DOHH2 (cell line): ENCODE measurements at regions not wholly inside any gene's neighbourhood (a gene's known extent, or its start where the extent isn't known, plus 50 kb on each side); places are given as distances from the start of the nearest gene placed in this dataset.
"Not testable (repeated sequence)": the region's sequence is repeated elsewhere in the genome, so short reads cannot be mapped to it uniquely, and the experiment has no call there.

Source experiments
- H3F3A ChIP-seq: fragments of 200-600 bp; sonication (generic), shearing (Covaris generic); 2 replicates; pipeline ENCODE4 v1.6.0; 2016; ENCODE audit warnings: antibody characterized with exemption, mild to moderate bottlenecking; ENCODE audit not compliant: control insufficient read depth, insufficient read depth
- H3K27ac ChIP-seq: fragments of 200-600 bp; sonication (generic); 2 replicates; pipeline ENCODE4 v1.5.1; 2014; ENCODE audit warnings: low read depth, mild to moderate bottlenecking, low read length, moderate library complexity
- H3K27me3 ChIP-seq: fragments of 200-600 bp; sonication (generic); 2 replicates; pipeline ENCODE4 v1.6.1; 2014; ENCODE audit warnings: mild to moderate bottlenecking, low read length, mixed read lengths; ENCODE audit not compliant: control insufficient read depth
- H3K36me3 ChIP-seq: fragments of 200-600 bp; sonication (generic); 2 replicates; pipeline ENCODE4 v1.6.1; 2014; ENCODE audit warnings: mild to moderate bottlenecking, low read length, moderate library complexity, mixed read lengths; ENCODE audit not compliant: control insufficient read depth
- H3K4me1 ChIP-seq: fragments of 200-600 bp; sonication (generic); 2 replicates; pipeline ENCODE4 v1.6.1; 2014; ENCODE audit warnings: mild to moderate bottlenecking, low read length, mixed read lengths; ENCODE audit not compliant: control insufficient read depth
- H3K4me2 ChIP-seq: fragments of 200-600 bp; sonication (generic); 2 replicates; pipeline ENCODE4 v1.6.0; 2014; ENCODE audit warnings: mild to moderate bottlenecking, low read length, moderate library complexity
- H3K4me3 ChIP-seq: fragments of 200-600 bp; sonication (generic); 2 replicates; pipeline ENCODE4 v1.5.1; 2014; ENCODE audit warnings: mild to moderate bottlenecking, low read length, mixed read lengths
- H3K79me2 ChIP-seq: fragments of 200-600 bp; sonication (generic); 2 replicates; pipeline ENCODE4 v1.6.1; 2014; ENCODE audit warnings: mild to moderate bottlenecking, low read length, mixed read lengths; ENCODE audit not compliant: control insufficient read depth
- H3K9me2 ChIP-seq: fragments of 200-600 bp; sonication (generic); replicated peaks from 2 replicates; pipeline ENCODE4 v1.6.1; 2014; ENCODE audit warnings: mild to moderate bottlenecking, low read length, mixed read lengths; ENCODE audit not compliant: control insufficient read depth
- H3K9me3 ChIP-seq: fragments of 200-600 bp; sonication (generic); 2 replicates; pipeline ENCODE4 v1.6.1; 2014; ENCODE audit warnings: antibody characterized with exemption, low read length, mixed read lengths; ENCODE audit not compliant: control insufficient read depth, insufficient read depth
- H4K20me1 ChIP-seq: fragments of 200-600 bp; sonication (generic); 2 replicates; pipeline ENCODE4 v1.6.0; 2014; ENCODE audit warnings: low read depth, mild to moderate bottlenecking, antibody characterized with exemption, low read length, moderate library complexity; ENCODE audit not compliant: control insufficient read depth, insufficient read depth
- CTCF ChIP-seq: fragments of 200-600 bp; sonication (generic); IDR thresholded peaks from one replicate; pipeline ENCODE4 v1.5.1; 2014; ENCODE audit warnings: antibody characterized with exemption, mild to moderate bottlenecking, low read depth, low read length; ENCODE audit not compliant: poor library complexity, severe bottlenecking
- EZH2phosphoT487 ChIP-seq: fragments of 200-600 bp; sonication (generic); IDR thresholded peaks from 2 replicates; pipeline ENCODE4 v1.6.1; 2017; ENCODE audit warnings: borderline replicate concordance, mild to moderate bottlenecking, antibody characterized with exemption, low read length, moderate library complexity, mixed read lengths

- Histone ChIP-seq H3F3A (no peaks in the 10 kb centered on the region), H3K9me2 (no peaks in the 10 kb centered on the region), H4K20me1 (no peaks in the 10 kb centered on the region), H3K79me2 (no peaks in the 10 kb centered on the region), H3K9me3 (no peaks in the 10 kb centered on the region), H3K27ac (no peak overlapping the region), H3K4me3 (no peak overlapping the region), H3K4me2 (no peak overlapping the region), H3K27me3 (no peaks in the 10 kb centered on the region), H3K36me3 (no peaks in the 10 kb centered on the region), H3K4me1 (no peaks in the 10 kb centered on the region)
- TF ChIP-seq EZH2phosphoT487 (no peak), CTCF (no peak)
Observed at GRCh38 chr9:1550636-1551035, 464.5 kb upstream of the SMARCA2 start.

- Histone ChIP-seq H3F3A (no peaks in the 10 kb centered on the region), H3K4me1 (no peaks in the 10 kb centered on the region), H3K9me3 (no peaks in the 10 kb centered on the region)
Observed at GRCh38 chr9:1554081-1555035, 460.8 kb upstream of the SMARCA2 start.

GRCh38 chr9:1558666-1559065 lies 456.5 kb upstream of the SMARCA2 start:
- H4K20me1 ChIP-seq, H3K27ac ChIP-seq, H3K4me3 ChIP-seq, H3K36me3 ChIP-seq, H3F3A ChIP-seq, H3K4me2 ChIP-seq, H3K9me3 ChIP-seq, H3K9me2 ChIP-seq, H3K27me3 ChIP-seq, H3K79me2 ChIP-seq, H3K4me1 ChIP-seq: not testable (repeated sequence)

More at GRCh38 chr9:1554081-1555035, 460.8 kb upstream of the SMARCA2 start:
- Histone ChIP-seq H3K79me2 (no peaks in the 10 kb centered on the region), H3K27ac (no peak overlapping the region), H3K4me2 (no peak overlapping the region), H4K20me1 (no peaks in the 10 kb centered on the region), H3K27me3 (no peaks in the 10 kb centered on the region), H3K9me2 (no peaks in the 10 kb centered on the region), H3K36me3 (no peaks in the 10 kb centered on the region), H3K4me3 (no peak overlapping the region)
- TF ChIP-seq CTCF (no peak), EZH2phosphoT487 (no peak)

- TF ChIP-seq CTCF (no peak), EZH2phosphoT487 (no peak)
- Histone ChIP-seq H3K4me1 (no peaks in the 10 kb centered on the region), H3F3A (no peaks in the 10 kb centered on the region), H3K27me3 (no peaks in the 10 kb centered on the region), H3K4me2 (no peak overlapping the region), H3K27ac (no peak overlapping the region), H4K20me1 (no peaks in the 10 kb centered on the region), H3K36me3 (no peaks in the 10 kb centered on the region), H3K9me2 (no peaks in the 10 kb centered on the region), H3K79me2 (no peaks in the 10 kb centered on the region), H3K4me3 (no peak overlapping the region), H3K9me3 (no peaks in the 10 kb centered on the region; the same call in 1 of the 2 replicates)
Observed at GRCh38 chr9:1575939-1576338, 439.2 kb upstream of the SMARCA2 start.
